HK-2 (cell line): ENCODE measurements at regions not wholly inside any gene's neighbourhood (a gene's known extent, or its start where the extent isn't known, plus 50 kb on each side); places are given as distances from the start of the nearest gene placed in this dataset.

Source experiments
- DNase-seq: peaks from one replicate; pipeline ENCODE4 v3.0.0-alpha.2; 2018; ENCODE audit not compliant: unreplicated experiment

DNA sequence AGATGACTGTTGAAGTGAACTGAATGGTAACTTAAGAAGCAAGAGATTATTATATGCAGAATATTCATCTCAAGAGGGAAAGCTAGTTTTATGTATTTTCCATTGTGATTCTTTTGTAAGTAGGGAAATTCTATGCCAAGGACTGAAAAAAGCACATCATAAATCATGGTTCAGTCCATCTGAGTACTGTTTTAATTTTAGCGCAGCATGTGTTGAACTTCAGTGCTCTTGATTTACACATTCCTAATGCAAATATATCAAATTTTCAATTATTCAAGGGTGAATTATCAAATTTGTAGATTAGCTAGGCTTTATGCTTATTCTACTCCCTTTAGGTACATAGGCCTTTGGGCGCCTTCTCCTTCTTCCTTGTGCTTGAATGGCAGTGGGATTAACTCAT is 50.3 kb upstream of the TCF12 start:
- no peak for DNase-seq

DNA sequence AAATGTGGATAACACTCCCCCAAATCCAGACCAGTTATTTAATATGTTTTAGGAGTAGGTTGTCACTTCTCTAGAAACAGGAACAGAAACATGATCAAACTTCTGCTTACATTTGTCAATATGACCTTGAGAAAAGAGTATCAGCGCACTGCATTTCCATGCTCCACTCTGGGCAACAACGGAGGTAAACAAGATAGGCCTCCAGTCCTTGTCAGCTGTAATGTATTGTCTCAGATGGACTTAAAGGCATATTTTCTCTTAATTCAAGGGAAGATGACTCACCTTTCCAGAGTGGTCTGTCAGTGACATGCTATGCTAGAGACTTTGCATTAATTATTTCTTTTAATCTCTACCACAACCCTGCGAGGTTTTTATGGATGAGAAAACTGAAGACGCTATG is 51.6 kb upstream of the TCF12 start:
- DNase-seq, result no peak

DNA sequence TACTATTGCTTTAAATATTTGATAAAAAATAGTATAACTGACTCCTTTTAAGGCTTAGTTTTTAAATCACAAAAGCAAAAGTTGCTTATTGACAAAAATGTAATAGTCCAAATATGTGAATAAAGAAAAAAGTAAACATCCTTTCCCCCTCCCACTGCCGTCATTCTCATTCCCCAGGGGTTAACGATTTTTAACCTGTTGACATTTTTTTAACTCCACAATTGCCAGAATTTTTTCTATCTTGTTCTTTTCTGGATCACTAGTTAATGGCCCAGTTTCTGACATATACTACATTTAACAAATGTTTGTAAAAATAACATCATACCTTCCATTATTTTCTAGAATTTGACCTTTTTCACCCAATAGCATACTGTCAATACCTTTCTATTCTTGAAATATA is 60.6 kb upstream of the TCF12 start:
- DNase-seq, result no peak

DNA sequence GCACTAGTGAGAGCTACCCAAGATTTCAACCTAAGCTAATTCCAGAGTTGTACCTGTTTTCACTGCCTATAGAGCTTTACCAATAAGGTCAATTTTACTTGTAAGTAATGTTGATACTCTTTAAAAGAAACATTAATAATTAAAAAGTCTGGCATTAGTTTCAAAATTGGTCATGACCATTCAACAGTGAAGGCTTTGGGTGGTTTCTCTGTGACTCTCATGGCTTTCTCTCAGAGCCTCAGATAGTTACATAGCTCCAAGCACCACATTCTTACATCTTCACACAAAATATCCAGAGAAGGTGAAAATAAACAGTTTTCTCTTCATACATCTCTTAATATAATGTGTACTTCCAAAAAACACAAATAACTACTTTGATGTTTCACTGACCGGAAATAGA is 61.5 kb upstream of the TCF12 start:
- no peak for DNase-seq

DNA sequence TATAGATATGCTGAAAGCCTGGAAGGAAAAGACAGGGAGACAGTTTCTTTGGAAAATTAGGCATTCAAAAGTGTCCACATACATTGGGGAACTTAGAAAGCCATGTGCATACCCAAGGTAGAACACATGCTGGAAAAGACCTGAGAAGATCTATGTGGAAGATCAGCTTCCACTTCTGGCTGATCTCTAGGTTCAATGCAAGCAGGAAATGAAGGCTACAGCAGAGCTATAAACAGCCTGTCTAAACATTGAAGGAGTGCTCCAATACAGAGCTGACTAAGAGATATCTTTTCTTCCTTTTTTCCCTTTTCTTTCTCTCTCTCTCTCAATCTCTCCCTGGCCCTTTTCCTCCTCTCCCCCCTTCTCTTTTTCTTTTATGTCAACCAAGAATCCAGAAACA is 73.6 kb upstream of the TCF12 start:
- DNase-seq, result no peak

DNA sequence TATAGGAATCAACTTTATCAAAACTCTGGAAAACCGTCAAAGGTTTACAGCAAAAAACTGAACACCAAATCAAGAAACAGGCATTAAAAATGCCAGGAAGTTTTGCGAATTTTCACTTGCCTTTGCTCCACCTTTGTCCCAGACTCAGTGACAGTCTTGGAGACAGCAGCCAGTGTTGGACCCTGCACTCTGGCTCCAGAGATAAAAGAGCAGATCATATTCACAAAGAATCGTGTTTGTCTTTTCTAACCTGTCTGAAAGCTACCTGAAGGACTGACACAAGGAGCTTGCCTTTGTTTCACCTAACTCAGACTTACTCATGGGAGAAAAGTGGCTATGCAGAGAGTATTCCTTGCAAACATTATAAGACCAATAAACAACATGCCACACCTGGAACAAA is 74.0 kb upstream of the TCF12 start:
- no peak for DNase-seq

DNA sequence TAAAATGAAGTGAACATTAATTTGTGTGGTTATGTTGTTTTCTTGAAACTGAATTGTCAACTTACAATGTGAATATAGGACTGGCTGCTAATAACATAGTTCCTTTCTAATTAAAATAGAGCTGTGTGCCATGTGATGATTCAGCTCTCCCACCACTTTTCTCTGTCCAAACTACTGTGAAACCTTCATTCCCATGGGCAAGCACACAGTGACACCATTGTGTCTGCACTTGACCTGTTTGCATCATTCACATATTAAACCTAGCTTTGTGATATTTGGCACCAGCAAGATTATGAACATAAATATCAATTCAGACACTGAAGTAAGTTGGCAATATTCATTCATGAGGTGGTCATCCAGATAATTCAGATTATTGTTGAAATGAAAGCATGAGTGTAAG is 78.8 kb upstream of the TCF12 start:
- DNase-seq, result no peak

DNA sequence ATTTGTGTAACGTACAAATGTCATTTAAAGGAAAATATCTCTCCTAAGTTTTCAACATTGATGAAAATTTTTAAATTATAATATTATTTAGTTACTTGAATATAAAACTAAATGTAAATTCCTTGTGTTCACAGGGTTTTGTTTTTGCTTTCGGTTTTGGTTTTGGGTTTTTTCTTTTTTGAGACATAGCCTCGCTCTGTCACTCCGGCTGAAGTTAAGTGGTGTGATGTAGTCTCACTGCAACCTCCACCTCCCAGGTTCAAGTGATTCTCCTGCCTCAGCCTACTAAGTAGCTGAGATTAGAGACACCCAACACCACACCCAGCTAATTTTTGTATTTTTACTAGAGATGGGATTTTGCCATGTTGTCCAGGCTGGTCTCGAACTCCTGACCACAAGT is 79.3 kb upstream of the TCF12 start:
- DNase-seq, result no peak

DNA sequence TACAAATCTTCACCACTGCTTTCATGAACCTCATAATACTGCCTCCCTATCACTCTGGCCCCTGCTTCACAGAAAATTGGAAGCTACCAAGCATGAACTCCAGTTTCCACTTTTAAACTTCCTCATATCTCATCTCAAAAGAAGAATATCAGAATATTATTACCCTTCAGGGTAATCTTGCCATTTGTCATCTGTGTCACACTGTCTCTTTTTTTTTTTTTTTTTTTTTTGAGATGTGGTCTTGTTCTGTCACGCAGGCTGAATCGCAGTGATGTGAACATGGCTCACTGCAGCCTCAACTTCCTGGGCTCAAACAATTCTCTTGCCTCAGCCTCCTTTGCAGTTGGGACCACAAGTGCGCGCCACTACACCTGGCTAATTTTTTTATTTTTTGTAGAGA is 80.4 kb upstream of the TCF12 start:
- no peak for DNase-seq

DNA sequence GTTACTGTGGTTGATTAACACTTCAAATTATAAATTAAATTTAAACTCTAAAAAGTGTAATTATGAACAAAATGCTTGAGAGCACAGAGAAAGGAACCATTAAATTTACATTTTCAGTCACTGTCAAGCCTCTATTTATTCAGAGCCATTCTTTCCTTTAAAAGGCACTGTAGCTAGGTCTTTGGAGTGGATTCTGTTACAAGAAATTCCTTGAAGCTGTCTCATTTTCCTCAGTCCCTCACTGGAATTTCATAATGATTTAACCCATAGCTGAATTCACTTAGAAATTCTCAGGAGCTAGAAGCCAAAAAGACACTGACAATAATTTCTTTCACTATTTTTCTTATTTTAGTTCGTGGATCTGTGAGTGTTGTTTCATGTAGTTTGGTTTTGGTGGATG is 81.2 kb upstream of the TCF12 start:
- no peak for DNase-seq

DNA sequence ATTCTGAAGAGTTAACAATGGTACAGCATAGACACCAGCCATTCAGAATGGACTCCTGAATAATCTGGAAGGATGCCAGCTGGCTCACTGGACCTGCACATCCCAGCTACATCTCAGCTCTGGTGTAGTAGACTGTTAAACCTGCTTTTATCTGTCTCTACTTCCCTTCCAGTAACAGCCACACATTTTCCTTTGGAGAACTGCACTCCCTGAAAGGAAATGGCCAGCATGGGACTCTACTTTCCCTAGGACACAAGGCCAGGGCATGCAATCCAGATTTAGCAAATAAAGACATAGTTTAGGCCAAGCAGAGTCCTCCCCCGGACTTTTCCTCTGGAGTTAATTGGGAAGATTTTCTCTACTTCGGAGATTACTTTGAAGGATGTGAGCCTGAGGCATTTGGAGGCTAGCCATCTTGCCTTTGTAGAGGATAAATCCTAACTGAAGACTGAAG is 82.7 kb upstream of the TCF12 start:
- DNase-seq, result no peak

DNA sequence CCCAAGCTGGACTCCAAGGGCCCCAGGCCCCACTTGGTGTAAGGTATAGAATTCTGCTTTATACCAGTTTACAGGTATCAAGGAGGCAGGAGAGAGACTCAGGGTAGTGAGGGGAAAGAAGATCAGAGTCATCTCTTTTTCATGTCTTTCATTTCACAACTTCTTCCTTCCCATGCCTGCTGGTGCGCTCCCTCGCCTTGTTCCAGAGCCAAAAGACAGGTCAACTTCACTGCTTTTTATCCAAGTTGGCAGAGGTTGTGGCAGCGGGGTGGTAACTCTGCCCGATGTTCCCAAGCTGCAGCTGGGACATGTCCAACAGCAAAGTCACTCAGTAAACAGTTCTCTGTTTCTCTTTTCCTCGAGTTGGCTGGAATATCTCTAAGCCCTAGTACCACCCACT is 86.3 kb upstream of the TCF12 start:
- DNase-seq, result no peak

DNA sequence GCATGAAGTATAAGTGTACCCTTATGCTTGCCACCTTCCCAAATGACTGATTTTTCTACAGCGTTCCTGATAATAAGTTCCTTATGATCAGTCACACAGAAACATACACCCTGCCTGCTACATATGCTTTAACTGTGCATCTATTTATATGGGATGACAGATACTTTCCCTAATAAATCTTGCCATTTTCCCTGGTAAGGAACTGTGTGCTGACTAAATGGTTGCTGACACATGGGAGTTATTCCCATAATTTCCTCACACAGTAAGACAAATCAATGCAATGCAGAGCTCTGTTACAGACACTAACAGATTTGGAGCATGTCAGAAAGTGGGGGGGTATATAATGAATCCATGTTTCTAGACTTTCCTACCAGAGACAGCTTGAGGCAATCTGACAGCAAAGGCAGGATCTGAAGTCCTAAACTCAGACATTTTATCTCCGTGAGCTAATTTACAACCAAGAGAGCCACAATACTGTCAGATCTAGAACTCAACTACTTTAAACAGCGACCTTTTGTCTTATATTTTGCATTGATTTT is 86.9 kb upstream of the TCF12 start:
- no peak for DNase-seq

DNA sequence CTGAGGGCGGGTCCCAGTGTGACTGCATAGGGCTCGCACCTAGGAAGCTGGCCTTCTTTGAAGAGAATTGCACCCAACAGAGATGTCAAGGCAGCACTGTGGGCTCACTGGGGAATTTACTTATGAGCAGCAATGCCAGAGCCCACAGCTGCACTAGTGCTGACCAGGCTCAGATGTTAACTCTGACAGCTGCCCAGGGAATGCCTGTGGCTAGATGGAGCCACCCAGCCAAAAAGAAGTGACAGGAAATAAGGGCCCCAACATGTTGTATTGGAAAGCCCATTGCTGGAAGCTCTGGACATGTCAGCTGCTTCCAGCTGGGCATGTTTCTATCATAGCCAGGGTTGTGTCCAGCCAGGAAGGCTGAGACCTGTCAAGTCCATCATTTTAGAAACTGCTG is 90.9 kb upstream of the ZNF280D start:
- DNase-seq, result no peak

DNA sequence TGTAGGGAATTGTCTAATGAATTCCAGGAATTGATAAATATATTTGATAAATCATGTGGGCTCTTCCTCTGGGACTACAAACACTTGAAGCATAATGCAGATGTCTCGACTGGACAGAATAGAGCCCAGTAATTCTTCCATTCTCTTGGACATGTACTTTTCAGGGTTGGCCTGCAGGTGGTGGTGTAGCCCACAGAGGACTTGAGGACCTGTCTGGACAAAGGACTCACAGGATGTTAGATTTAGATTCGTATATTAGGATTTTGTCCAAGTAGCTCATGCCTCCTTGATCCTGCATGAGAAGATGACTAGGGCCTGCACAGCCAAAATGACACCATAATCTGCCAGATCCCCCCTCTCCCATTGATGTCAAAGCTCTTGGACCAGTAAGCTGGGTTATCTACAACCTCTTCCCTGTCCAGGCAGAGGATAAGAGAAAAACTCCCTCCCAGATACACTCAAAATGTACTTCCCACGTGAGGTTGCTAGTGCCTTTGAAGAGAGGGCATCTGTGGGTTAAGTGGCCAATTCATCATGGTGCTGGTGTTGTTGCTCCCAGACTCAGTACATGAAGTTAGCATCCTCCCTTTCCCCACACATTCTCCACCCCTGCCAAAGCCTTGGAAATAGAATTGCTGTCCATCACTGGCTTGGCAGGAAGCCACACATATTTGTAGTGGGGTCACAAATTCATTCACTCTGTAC is 88.6 kb upstream of the ZNF280D start:
- DNase-seq, result peak; percentile 19

DNA sequence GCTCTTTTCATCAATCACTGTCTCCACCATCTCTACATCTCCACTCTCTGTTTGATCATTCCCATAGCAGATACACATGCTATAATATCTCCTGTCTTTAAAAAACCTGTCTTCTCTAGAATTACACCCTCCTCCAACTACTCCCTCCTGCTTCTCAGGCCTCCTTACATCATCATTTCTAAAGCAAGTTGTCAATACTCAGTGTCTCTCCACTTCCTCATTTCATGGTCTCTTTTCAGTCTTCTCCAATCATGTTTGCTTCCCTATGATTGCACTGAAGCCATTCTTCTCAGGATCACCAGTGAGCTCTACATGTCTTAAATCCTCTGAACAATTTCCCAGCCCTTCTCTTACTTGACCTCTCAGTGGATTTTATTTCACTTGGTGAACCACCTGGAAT is 87.0 kb upstream of the ZNF280D start:
- no peak for DNase-seq

DNA sequence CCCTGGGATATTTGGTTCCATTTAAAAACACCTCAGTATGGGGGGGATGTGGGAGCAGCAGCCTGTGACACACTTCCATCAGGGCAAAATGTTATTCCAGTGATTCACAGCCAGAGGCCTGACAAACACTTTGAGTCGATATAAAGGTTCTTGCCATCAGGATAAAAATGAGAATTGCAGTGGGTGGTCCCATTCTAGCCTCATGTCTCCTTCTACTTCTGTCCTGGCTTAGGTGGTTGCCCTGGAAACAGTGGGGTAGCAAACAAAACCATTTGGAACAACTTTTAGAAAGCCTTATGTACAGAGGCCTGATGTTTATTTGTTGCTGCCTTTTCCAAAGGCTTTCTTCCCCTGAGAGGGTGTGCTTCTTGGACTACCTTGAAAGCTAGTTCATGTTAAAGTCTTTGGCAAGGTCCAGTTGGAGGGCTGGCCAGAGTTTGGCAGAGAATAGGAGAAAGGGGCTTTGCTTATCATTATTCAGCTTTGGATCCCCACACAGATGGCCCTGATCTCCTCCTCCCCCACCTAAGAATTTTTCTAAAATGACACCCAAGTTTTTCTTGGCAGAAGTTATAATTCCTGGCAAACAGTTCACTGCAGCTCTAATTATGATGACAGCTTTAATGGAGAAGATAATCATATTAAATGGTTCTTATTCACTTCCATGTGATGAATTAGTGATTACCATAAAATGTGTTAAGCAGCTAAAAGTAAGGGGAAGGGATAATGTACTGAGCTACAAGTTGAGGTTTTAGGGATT is 84.2 kb upstream of the ZNF280D start:
- peak; percentile 14 for DNase-seq

DNA sequence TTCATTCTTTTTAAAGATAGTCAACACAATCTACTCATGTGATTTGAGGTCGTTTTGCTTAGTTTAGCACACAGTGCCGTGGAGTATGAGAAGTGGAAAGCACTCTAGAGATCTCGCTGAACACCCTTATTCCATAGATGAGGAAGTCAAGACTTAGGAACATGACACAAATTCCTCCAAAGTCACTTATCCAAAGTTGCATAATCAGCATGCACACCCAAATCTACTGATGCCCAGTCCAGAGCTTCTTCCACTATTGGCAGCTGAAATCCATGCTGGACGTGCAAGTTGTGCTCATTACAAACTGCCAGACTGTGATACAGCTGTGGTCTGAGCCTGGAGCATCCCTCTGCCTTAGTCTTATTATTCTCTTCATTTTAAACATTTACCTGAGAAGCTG is 83.5 kb upstream of the ZNF280D start:
- no peak for DNase-seq

DNA sequence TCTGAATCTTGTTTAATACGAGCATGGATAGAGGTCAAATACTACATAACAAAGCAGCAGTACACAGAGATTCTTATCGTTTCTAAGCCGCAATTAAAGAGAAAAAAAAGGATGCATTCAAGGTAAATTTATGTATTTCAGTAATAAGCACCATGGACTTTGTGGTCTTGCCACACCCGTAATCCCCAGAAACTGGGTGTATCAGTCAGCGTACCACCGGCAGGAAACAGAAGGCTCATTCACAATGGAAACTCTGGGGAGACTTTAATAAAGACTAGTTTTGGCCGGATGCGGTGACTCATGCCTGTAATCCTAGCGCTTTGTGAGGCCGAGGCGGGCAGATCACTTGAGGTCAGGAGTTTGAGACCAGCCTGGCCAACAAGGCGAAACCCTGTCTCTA is 81.9 kb upstream of the ZNF280D start:
- no peak for DNase-seq

DNA sequence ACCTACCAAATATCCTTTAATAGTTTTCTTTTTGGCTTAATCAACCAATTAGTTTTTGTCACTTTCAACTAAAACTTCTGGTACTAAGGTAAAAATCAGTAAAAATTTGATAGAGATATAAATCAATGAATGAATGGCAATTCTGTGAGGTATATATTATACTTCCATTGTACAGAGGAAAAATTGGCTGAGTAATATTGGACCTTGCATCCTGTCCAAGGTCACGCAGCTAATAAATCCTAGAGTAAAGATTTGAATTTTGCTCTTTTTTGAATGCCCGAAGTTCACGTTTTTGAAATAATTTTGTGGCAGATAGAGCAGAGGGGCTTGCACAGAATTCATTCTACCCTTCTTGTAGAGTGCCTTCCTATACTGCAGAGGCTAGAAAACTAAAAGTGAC is 81.1 kb upstream of the ZNF280D start:
- DNase-seq, result no peak

DNA sequence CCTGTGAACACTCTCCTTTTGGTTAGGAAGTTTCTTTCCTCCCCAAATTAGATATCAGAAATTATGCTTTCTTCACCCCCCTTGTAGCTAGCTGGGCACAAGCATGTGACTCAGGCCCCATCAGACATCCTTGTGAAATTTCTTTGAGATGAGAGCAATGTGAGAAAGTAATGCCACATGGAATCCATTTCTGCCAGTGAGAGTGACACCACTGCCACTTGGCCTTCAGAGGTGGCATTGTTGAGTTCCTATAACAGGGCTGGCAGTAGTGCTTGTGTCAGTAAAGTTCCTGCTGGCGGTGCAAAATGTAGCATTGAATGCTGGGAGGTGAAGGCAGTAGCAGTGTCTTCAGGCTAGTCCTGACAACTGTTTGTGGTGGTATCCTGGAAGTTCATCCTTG is 80.7 kb upstream of the ZNF280D start:
- no peak for DNase-seq

DNA sequence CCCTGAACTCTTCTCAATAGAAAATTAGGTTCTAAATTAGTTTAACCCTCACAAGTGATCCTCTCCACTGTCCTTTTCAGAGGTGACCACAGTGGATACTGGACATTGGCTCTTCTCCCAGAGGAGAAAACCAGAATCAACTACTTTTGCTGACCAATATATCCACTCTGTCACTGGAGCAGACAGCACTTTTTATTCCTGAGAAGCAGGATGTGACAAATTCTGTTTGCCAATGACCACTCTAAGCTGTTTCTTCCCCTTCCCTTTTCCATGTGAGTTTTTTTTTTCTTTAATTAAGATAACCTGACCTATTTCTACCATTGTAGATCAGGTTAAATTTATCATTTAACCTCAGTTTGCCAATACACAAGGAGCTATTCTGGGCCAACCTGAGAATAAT is 79.7 kb upstream of the ZNF280D start:
- no peak for DNase-seq

DNA sequence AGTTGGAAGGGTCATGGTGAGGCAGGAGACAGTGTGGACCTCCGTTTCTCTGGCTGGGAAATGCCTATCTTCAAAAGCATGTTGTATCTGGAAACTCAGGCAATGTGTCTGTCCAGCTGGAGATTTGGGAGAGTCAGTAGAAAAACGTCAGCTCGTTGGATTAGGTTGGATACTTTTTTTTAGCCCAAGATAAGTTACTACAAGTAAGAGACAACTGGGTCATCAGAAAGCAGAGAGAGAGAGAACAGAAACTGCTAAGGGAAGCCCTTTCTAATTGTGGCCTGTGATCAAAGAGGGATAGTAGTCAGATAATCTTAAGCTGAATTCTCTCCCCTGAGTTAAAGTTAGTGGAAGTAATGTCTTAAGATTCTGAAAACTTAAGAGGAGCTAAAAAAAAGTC is 78.9 kb upstream of the ZNF280D start:
- DNase-seq, result no peak
